Tibial artery (tissue), 4 donors: ENCODE measurements at regions not wholly inside any gene's neighbourhood (a gene's known extent, or its start where the extent isn't known, plus 50 kb on each side); places are given as distances from the start of the nearest gene placed in this dataset.

ENCODE experiments used
- DNase-seq, 2 donors: peaks; one replicate each; pipeline ENCODE4 v3.0.0-alpha.2; 2019
- H3K27ac ChIP-seq, 2 donors: fragments of 200-600 bp; sonication (generic) in 1 of 2; 1 replicate in 1 of 2; 2 replicates in 1 of 2; pipeline ENCODE4 v1.5.1; 2018 to 2019; ENCODE audit warnings: mild to moderate bottlenecking in 1 of 2
- H3K27me3 ChIP-seq, 2 donors: fragments of 200-600 bp; sonication (generic) in 1 of 2; one replicate each; pipeline versions ENCODE4 v1.5.1 to v1.6.0; 2016 to 2019
- H3K36me3 ChIP-seq, 3 donors: fragments of 200-600 bp; sonication (generic) in 2 of 3; one replicate each; pipeline ENCODE4 v1.5.1; 2016 to 2019; ENCODE audit warnings: mild to moderate bottlenecking in 2 of 3
- H3K4me1 ChIP-seq, 4 donors: fragments of 200-600 bp; sonication (generic) in 2 of 4; 1 replicate in 3 of 4; 2 replicates in 1 of 4; pipeline ENCODE4 v1.5.1; 2016 to 2019
- H3K4me3 ChIP-seq, 2 donors: fragments of 200-600 bp; sonication (generic) in 1 of 2; 1 replicate in 1 of 2; 2 replicates in 1 of 2; pipeline ENCODE4 v1.5.1; 2018 to 2019; ENCODE audit warnings: mild to moderate bottlenecking in 2 of 2
- H3K9me3 ChIP-seq, 3 donors: fragments of 200-600 bp; sonication (generic) in 1 of 3; one replicate each; pipeline ENCODE4 v1.5.1; 2016 to 2019
- intact Hi-C: fragments of 100-400 bp; cut with DNase I; formaldehyde crosslinking; loops from one replicate; pipeline ENCODE4 v1.15.0; 2023; ENCODE audit warnings: low total_unique reads
- TF ChIP-seq, protein P1 (sequence below), 2 experiments: fragments of 200-600 bp in 1 of 2; fragments of 450-650 bp in 1 of 2; IDR thresholded peaks; one replicate each; pipeline ENCODE4 v1.5.1; 2017 to 2019; ENCODE audit warnings: antibody characterized with exemption in 2 of 2, mild to moderate bottlenecking in 1 of 2, moderate library complexity in 1 of 2

GRCh38 chr2:125371867-125372266 is 1284.1 kb upstream of the GYPC start:
- TF ChIP-seq, protein P1, sequence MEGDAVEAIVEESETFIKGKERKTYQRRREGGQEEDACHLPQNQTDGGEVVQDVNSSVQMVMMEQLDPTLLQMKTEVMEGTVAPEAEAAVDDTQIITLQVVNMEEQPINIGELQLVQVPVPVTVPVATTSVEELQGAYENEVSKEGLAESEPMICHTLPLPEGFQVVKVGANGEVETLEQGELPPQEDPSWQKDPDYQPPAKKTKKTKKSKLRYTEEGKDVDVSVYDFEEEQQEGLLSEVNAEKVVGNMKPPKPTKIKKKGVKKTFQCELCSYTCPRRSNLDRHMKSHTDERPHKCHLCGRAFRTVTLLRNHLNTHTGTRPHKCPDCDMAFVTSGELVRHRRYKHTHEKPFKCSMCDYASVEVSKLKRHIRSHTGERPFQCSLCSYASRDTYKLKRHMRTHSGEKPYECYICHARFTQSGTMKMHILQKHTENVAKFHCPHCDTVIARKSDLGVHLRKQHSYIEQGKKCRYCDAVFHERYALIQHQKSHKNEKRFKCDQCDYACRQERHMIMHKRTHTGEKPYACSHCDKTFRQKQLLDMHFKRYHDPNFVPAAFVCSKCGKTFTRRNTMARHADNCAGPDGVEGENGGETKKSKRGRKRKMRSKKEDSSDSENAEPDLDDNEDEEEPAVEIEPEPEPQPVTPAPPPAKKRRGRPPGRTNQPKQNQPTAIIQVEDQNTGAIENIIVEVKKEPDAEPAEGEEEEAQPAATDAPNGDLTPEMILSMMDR (IDR thresholded peaks at IDR 0.05): no peak
- Histone ChIP-seq H3K36me3 (no peaks in the 10 kb centered on the region), H3K4me1 (no peaks in the 10 kb centered on the region), H3K27me3 (no peaks in the 10 kb centered on the region), H3K4me3 (no peak overlapping the region), H3K27ac (no peak overlapping the region), H3K9me3 (no peaks in the 10 kb centered on the region)
- no peak for DNase-seq
- intact Hi-C loops: no loop called here

GRCh38 chr2:125373293-125373692 is 1282.7 kb upstream of the GYPC start:
- no peak for DNase-seq
- H3K4me3 ChIP-seq: no peak overlapping the region
- no peaks in the 10 kb centered on the region for H3K9me3 ChIP-seq
- H3K27me3 ChIP-seq: no peaks in the 10 kb centered on the region
- H3K4me1 ChIP-seq: no peaks in the 10 kb centered on the region
- TF ChIP-seq, protein P1 (IDR thresholded peaks at IDR 0.05): no peak
- intact Hi-C loops: no loop called here
- H3K36me3 ChIP-seq: no peaks in the 10 kb centered on the region
- H3K27ac ChIP-seq: no peak overlapping the region

- intact Hi-C loops: no loop called here
- TF ChIP-seq, protein P1 (IDR thresholded peaks at IDR 0.05): no peak
- Histone ChIP-seq H3K36me3 (no peaks in the 10 kb centered on the region), H3K27ac (no peak overlapping the region), H3K4me3 (no peak overlapping the region), H3K9me3 (no peaks in the 10 kb centered on the region), H3K4me1 (no peaks in the 10 kb centered on the region), H3K27me3 (no peaks in the 10 kb centered on the region)
- no peak for DNase-seq
Measured at GRCh38 chr2:125386074-125386473, 1269.9 kb upstream of the GYPC start.

GRCh38 chr2:125397535-125398251 is 1258.3 kb upstream of the GYPC start:
- intact Hi-C loops: no loop called here
- Histone ChIP-seq H3K4me1 (no peaks in the 10 kb centered on the region), H3K4me3 (no peak overlapping the region), H3K27me3 (no peaks in the 10 kb centered on the region), H3K9me3 (no peaks in the 10 kb centered on the region), H3K27ac (no peak overlapping the region), H3K36me3 (no peaks in the 10 kb centered on the region)
- DNase-seq: no peak
- TF ChIP-seq, protein P1 (IDR thresholded peaks at IDR 0.05): no peak

DNA sequence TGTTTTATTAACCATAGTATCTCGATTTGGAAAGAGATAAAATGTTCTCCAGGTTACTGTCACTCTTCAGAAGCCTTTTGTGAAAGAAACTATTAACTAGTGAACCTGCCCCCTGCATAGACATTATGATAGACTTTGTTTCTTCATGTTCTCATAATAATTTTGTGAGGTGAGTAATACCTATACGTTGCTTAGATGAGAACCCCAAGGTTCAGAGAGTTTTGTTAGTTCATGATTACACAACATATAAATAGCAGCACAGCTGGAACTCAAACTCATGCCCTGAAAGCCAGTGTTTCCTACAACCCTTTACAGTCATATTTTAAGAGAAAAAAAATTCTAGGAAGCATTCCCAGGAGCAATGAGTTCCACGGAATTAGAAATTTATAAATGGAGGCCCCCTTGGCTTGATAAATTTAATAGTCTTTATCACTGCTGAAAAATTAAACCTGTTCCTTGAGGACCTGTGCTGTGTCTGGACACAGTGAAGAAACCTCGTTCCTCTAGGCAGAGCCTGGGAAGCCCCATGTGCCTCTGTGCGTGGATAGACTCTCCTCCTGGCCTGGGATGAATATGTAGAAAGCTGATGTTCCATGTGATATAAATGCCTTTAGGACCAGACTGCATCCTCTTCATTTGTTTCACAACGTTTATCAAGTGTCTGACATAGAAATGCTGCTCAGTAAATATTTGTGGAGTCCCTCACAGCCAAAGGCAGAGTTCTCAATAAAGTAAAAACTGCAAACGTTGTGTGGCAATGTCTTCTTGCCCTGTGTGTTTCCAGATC is 1257.0 kb upstream of the GYPC start:
- intact Hi-C loops: no loop called here
- DNase-seq: no peak
- H3K9me3 ChIP-seq: no peaks in the 10 kb centered on the region
- H3K36me3 ChIP-seq: no peaks in the 10 kb centered on the region
- H3K27me3 ChIP-seq: no peaks in the 10 kb centered on the region
- no peak overlapping the region for H3K27ac ChIP-seq
- H3K4me3 ChIP-seq: no peak overlapping the region
- H3K4me1 ChIP-seq: no peaks in the 10 kb centered on the region
- TF ChIP-seq, protein P1 (IDR thresholded peaks at IDR 0.05): no peak
